ENCODE measurements at regions not wholly inside any gene's neighbourhood (a gene's known extent, or its start where the extent isn't known, plus 50 kb on each side); places are given as distances from the start of the nearest gene placed in this dataset.

DNA sequence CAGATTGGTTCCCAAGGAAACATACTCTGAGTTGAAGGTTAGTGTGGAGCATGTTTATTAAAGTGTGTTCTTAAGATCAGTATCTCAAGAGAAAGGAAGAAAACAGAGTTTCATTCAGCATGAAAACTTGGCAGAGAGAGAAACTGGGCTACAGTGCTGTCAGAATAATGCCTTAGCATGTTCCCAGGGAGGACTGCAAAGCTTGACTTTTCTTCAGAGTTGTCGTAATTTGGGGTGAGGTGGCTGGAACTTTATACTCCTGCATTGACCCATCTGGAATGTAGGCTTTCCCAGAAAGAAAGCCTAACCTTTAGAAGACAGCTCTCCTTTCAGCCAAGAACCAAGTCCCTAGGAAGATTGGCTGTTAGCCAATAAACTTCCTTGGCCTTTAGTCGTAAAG, 190.8 kb upstream of the CNTN5 start:
- DNase-seq = no peak
- CTCF ChIA-PET = no interaction called here
- no peak overlapping the region for H2AFZ ChIP-seq (ENCODE audit: low read depth)
- 39% methylated on average over 2 of the region's 2 CpGs for WGBS (ENCODE audit: low lambda C conversion rate)
- no peaks in the 10 kb centered on the region for H3K9me3 ChIP-seq
- no peaks in the 10 kb centered on the region for H3K4me1 ChIP-seq (ENCODE audit: control insufficient read depth in 1 of 2, insufficient read depth in 2 of 2, low read depth in 1 of 2, low read length in 1 of 2)
- H3K27ac ChIP-seq (ENCODE audit: low read depth in 2 of 2, low read length in 1 of 2) = no peak overlapping the region
- H3K9ac ChIP-seq = no peak overlapping the region
- H3K27me3 ChIP-seq (ENCODE audit: insufficient read depth) = no peaks in the 10 kb centered on the region
- no peaks in the 10 kb centered on the region for H3K36me3 ChIP-seq (replicated peaks in 1 of 2; ENCODE audit: control insufficient read depth in 1 of 2, insufficient read depth in 2 of 2, low read length in 1 of 2)
- H3F3A ChIP-seq (replicated peaks; ENCODE audit: insufficient read depth) = no peaks in the 10 kb centered on the region
- POLR2A ChIA-PET = no interaction called here
- no peak overlapping the region for H3K4me3 ChIP-seq (ENCODE audit: low read depth in 2 of 2, low read length in 1 of 2)
- no peaks in the 10 kb centered on the region for H3K9me2 ChIP-seq
- H4K20me1 ChIP-seq (ENCODE audit: insufficient read depth) = no peaks in the 10 kb centered on the region
- no peaks in the 10 kb centered on the region for H3K79me2 ChIP-seq (ENCODE audit: insufficient read depth)
- no peak for TF ChIP-seq GATA2 (CRISPR knock-in tag; IDR thresholded peaks at IDR 0.05)
- H3K4me2 ChIP-seq = no peak overlapping the region

DNA sequence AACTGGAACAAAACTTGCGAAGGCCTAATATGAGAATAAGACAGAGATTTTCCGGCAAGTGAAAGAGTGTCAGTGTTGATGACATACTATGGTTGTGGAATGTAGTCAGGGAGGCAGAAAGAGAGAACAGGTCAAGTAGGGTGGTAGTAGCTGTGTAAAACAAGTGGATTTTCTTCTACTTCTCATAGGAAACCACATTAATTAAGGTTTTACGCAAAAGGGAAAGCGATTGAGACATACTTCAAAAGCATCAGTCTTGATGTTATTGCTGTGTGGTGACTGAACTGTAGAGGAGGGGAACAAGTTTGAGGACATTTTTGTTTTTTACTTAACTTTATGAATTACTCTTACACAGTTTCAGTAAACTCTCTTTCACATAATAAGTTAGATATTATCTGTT, 186.0 kb upstream of the CNTN5 start:
- Histone ChIP-seq H3K79me2 (ENCODE audit: insufficient read depth) (no peaks in the 10 kb centered on the region), H3K9me2 (no peaks in the 10 kb centered on the region), H3K27ac (ENCODE audit: low read depth in 2 of 2, low read length in 1 of 2) (no peak overlapping the region), H3K4me2 (no peak overlapping the region), H3K9ac (no peak overlapping the region), H3K4me3 (ENCODE audit: low read depth in 2 of 2, low read length in 1 of 2) (no peak overlapping the region), H3K4me1 (ENCODE audit: control insufficient read depth in 1 of 2, insufficient read depth in 2 of 2, low read depth in 1 of 2, low read length in 1 of 2) (no peaks in the 10 kb centered on the region), H4K20me1 (ENCODE audit: insufficient read depth) (no peaks in the 10 kb centered on the region), H3K9me3 (no peaks in the 10 kb centered on the region), H3F3A (replicated peaks; ENCODE audit: insufficient read depth) (no peaks in the 10 kb centered on the region), H3K27me3 (ENCODE audit: insufficient read depth) (no peaks in the 10 kb centered on the region), H2AFZ (ENCODE audit: low read depth) (no peak overlapping the region), H3K36me3 (replicated peaks in 1 of 2; ENCODE audit: control insufficient read depth in 1 of 2, insufficient read depth in 2 of 2, low read length in 1 of 2) (no peaks in the 10 kb centered on the region)
- POLR2A ChIA-PET = no interaction called here
- WGBS (ENCODE audit: low lambda C conversion rate) = 45% methylated on average over 4 of the region's 4 CpGs
- no peak for TF ChIP-seq SIN3A (IDR thresholded peaks at IDR 0.05; ENCODE audit: borderline replicate concordance, low read depth, low read length)
- TF ChIP-seq RAD21 (IDR thresholded peaks at IDR 0.05; ENCODE audit: low read length) = no peak
- TF ChIP-seq GABPA (IDR thresholded peaks at IDR 0.05; ENCODE audit: low read depth) = no peak
- DNase-seq = no peak
- CTCF ChIA-PET = no interaction called here

DNA sequence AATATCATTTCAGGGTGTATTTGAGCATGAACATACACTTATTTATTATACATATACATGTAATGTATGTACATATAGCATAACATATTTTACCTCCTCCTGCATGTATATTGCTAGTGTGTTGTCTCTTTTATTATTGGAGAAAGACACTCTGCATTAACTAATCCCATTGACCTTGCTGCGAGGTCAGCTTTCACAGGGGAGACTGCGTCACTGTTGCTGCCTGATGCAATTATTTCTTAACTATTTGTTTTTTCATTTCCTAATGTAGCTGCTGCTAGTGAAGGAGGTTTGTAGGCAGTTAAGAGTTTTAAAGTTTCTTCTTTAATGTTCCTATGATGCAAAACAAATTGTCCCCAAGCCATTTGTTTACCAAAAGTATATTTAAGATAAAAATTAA, 185.4 kb upstream of the CNTN5 start:
- Histone ChIP-seq H3K4me2 (no peak overlapping the region), H3K27ac (ENCODE audit: low read depth in 2 of 2, low read length in 1 of 2) (no peak overlapping the region), H4K20me1 (ENCODE audit: insufficient read depth) (no peaks in the 10 kb centered on the region), H3F3A (replicated peaks; ENCODE audit: insufficient read depth) (no peaks in the 10 kb centered on the region), H3K79me2 (ENCODE audit: insufficient read depth) (no peaks in the 10 kb centered on the region), H3K9ac (no peak overlapping the region), H3K4me1 (ENCODE audit: control insufficient read depth in 1 of 2, insufficient read depth in 2 of 2, low read depth in 1 of 2, low read length in 1 of 2) (no peaks in the 10 kb centered on the region), H3K9me3 (no peaks in the 10 kb centered on the region), H3K9me2 (no peaks in the 10 kb centered on the region), H3K27me3 (ENCODE audit: insufficient read depth) (no peaks in the 10 kb centered on the region), H3K4me3 (ENCODE audit: low read depth in 2 of 2, low read length in 1 of 2) (no peak overlapping the region), H3K36me3 (replicated peaks in 1 of 2; ENCODE audit: control insufficient read depth in 1 of 2, insufficient read depth in 2 of 2, low read length in 1 of 2) (no peaks in the 10 kb centered on the region), H2AFZ (ENCODE audit: low read depth) (no peak overlapping the region)
- DNase-seq = no peak
- ChIA-PET POLR2A (no interaction called here), CTCF (no interaction called here)
- WGBS (ENCODE audit: low lambda C conversion rate) = 7% methylated on average over 2 of the region's 2 CpGs
- TF ChIP-seq TCF12 (IDR thresholded peaks at IDR 0.05) (no peak), GABPA (IDR thresholded peaks at IDR 0.05; ENCODE audit: low read depth) (no peak), RCOR1 (IDR thresholded peaks at IDR 0.05; ENCODE audit: low read length) (no peak), FOXM1 (IDR thresholded peaks at IDR 0.05; ENCODE audit: low read depth) (no peak), CHD2 (IDR thresholded peaks at IDR 0.05; ENCODE audit: low read length, partially characterized antibody) (no peak), FOSL2 (IDR thresholded peaks at IDR 0.05; ENCODE audit: borderline replicate concordance, low read depth) (no peak), ELF1 (IDR thresholded peaks at IDR 0.05) (no peak), POLR2AphosphoS5 (IDR thresholded peaks at IDR 0.05; ENCODE audit: low read depth, low read length) (no peak), NFIC (IDR thresholded peaks at IDR 0.05; ENCODE audit: borderline replicate concordance) (no peak), SMC3 (IDR thresholded peaks at IDR 0.05; ENCODE audit: low read depth, low read length) (no peak), GATA2 (CRISPR knock-in tag; IDR thresholded peaks at IDR 0.05) (no peak)
- TF ChIP-seq, protein P1, sequence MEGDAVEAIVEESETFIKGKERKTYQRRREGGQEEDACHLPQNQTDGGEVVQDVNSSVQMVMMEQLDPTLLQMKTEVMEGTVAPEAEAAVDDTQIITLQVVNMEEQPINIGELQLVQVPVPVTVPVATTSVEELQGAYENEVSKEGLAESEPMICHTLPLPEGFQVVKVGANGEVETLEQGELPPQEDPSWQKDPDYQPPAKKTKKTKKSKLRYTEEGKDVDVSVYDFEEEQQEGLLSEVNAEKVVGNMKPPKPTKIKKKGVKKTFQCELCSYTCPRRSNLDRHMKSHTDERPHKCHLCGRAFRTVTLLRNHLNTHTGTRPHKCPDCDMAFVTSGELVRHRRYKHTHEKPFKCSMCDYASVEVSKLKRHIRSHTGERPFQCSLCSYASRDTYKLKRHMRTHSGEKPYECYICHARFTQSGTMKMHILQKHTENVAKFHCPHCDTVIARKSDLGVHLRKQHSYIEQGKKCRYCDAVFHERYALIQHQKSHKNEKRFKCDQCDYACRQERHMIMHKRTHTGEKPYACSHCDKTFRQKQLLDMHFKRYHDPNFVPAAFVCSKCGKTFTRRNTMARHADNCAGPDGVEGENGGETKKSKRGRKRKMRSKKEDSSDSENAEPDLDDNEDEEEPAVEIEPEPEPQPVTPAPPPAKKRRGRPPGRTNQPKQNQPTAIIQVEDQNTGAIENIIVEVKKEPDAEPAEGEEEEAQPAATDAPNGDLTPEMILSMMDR (IDR thresholded peaks at IDR 0.05) = no peak
- TF ChIP-seq, protein P2, sequence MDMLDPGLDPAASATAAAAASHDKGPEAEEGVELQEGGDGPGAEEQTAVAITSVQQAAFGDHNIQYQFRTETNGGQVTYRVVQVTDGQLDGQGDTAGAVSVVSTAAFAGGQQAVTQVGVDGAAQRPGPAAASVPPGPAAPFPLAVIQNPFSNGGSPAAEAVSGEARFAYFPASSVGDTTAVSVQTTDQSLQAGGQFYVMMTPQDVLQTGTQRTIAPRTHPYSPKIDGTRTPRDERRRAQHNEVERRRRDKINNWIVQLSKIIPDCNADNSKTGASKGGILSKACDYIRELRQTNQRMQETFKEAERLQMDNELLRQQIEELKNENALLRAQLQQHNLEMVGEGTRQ (IDR thresholded peaks at IDR 0.05; ENCODE audit: borderline replicate concordance, low read depth, low read length) = no peak

Measured in SK-N-SH (cell line).